ENCODE measurements at regions not wholly inside any gene's neighbourhood (a gene's known extent, or its start where the extent isn't known, plus 50 kb on each side); places are given as distances from the start of the nearest gene placed in this dataset.

GRCh38 chr2:220226546-220226945 is 599.1 kb downstream of the SLC4A3 start:
- no peaks in the 10 kb centered on the region for H3K27me3 ChIP-seq (ENCODE audit: control insufficient read depth, insufficient read depth, low read length)
- H3K4me3 ChIP-seq (ENCODE audit: low read depth, low read length): no peak overlapping the region
- no peaks in the 10 kb centered on the region for H3K36me3 ChIP-seq (ENCODE audit: control insufficient read depth, insufficient read depth, low read length)
- no peak for DNase-seq (ENCODE audit: low read depth)
- no peak for TF ChIP-seq CTCF (IDR thresholded peaks at IDR 0.05; ENCODE audit: insufficient read depth, low read length, poor library complexity, severe bottlenecking)

- TF ChIP-seq CTCF (IDR thresholded peaks at IDR 0.05; ENCODE audit: insufficient read depth, low read length, poor library complexity, severe bottlenecking): no peak
- Histone ChIP-seq H3K4me3 (ENCODE audit: low read depth, low read length) (no peak overlapping the region), H3K27me3 (ENCODE audit: control insufficient read depth, insufficient read depth, low read length) (no peaks in the 10 kb centered on the region), H3K36me3 (ENCODE audit: control insufficient read depth, insufficient read depth, low read length) (no peaks in the 10 kb centered on the region)
- no peak for DNase-seq (ENCODE audit: low read depth)
Measured at GRCh38 chr2:220227266-220227920, 600.0 kb downstream of the SLC4A3 start.

- Histone ChIP-seq H3K27me3 (ENCODE audit: control insufficient read depth, insufficient read depth, low read length) (no peaks in the 10 kb centered on the region), H3K36me3 (ENCODE audit: control insufficient read depth, insufficient read depth, low read length) (no peaks in the 10 kb centered on the region), H3K4me3 (ENCODE audit: low read depth, low read length) (no peak overlapping the region)
- TF ChIP-seq CTCF (IDR thresholded peaks at IDR 0.05; ENCODE audit: insufficient read depth, low read length, poor library complexity, severe bottlenecking): no peak
- DNase-seq (ENCODE audit: low read depth): peak; percentile 95
Measured at GRCh38 chr2:220228310-220229006, 601.0 kb downstream of the SLC4A3 start.

GRCh38 chr2:220240641-220241040 is 613.2 kb downstream of the SLC4A3 start:
- no peak for TF ChIP-seq CTCF (IDR thresholded peaks at IDR 0.05; ENCODE audit: insufficient read depth, low read length, poor library complexity, severe bottlenecking)
- Histone ChIP-seq H3K36me3 (ENCODE audit: control insufficient read depth, insufficient read depth, low read length) (no peaks in the 10 kb centered on the region), H3K4me3 (ENCODE audit: low read depth, low read length) (no peak overlapping the region), H3K27me3 (ENCODE audit: control insufficient read depth, insufficient read depth, low read length) (no peaks in the 10 kb centered on the region)
- DNase-seq (ENCODE audit: low read depth): no peak

- H3K4me3 ChIP-seq (ENCODE audit: low read depth, low read length): no peak overlapping the region
- DNase-seq (ENCODE audit: low read depth): no peak
- H3K36me3 ChIP-seq (ENCODE audit: control insufficient read depth, insufficient read depth, low read length): no peaks in the 10 kb centered on the region
- H3K27me3 ChIP-seq (ENCODE audit: control insufficient read depth, insufficient read depth, low read length): no peaks in the 10 kb centered on the region
- no peak for TF ChIP-seq CTCF (IDR thresholded peaks at IDR 0.05; ENCODE audit: insufficient read depth, low read length, poor library complexity, severe bottlenecking)
Measured at GRCh38 chr2:220241423-220241822, 614.0 kb downstream of the SLC4A3 start.

Data from kidney epithelial cell (primary cell).